Suprapubic skin (tissue), 3 donors: ENCODE measurements at regions not wholly inside any gene's neighbourhood (a gene's known extent, or its start where the extent isn't known, plus 50 kb on each side); places are given as distances from the start of the nearest gene placed in this dataset.

Experiments used
- CTCF ChIP-seq, 2 donors: fragments of 200-600 bp in 1 of 2; fragments of 450-650 bp in 1 of 2; sonication (generic) in 1 of 2; IDR thresholded peaks; one replicate each; pipeline ENCODE4 v1.5.1; 2016 to 2019; ENCODE audit warnings: antibody characterized with exemption in 2 of 2, mild to moderate bottlenecking in 1 of 2, moderate library complexity in 1 of 2
- POLR2AphosphoS5 ChIP-seq, 3 donors: sonication (generic); formaldehyde crosslinking; IDR thresholded peaks; one replicate each; pipeline ENCODE4 v1.6.1; 2017; ENCODE audit warnings: antibody characterized with exemption in 3 of 3

- TF ChIP-seq POLR2AphosphoS5 (IDR thresholded peaks at IDR 0.05) (no peak), CTCF (IDR thresholded peaks at IDR 0.05) (no peak)
Measured at GRCh38 chr2:176819306-176819705, 393.3 kb upstream of the HNRNPA3 start.
